OCI-M1 (cell line): ENCODE measurements at regions not wholly inside any gene's neighbourhood (a gene's known extent, or its start where the extent isn't known, plus 50 kb on each side); places are given as distances from the start of the nearest gene placed in this dataset.
"Not testable (repeated sequence)": the region's sequence is repeated elsewhere in the genome, so short reads cannot be mapped to it uniquely, and the experiment has no call there.

Experiments
- DNase-seq: peaks from one replicate; lab custom pipeline; 2025; lab: John Stamatoyannopoulos, UW

DNA sequence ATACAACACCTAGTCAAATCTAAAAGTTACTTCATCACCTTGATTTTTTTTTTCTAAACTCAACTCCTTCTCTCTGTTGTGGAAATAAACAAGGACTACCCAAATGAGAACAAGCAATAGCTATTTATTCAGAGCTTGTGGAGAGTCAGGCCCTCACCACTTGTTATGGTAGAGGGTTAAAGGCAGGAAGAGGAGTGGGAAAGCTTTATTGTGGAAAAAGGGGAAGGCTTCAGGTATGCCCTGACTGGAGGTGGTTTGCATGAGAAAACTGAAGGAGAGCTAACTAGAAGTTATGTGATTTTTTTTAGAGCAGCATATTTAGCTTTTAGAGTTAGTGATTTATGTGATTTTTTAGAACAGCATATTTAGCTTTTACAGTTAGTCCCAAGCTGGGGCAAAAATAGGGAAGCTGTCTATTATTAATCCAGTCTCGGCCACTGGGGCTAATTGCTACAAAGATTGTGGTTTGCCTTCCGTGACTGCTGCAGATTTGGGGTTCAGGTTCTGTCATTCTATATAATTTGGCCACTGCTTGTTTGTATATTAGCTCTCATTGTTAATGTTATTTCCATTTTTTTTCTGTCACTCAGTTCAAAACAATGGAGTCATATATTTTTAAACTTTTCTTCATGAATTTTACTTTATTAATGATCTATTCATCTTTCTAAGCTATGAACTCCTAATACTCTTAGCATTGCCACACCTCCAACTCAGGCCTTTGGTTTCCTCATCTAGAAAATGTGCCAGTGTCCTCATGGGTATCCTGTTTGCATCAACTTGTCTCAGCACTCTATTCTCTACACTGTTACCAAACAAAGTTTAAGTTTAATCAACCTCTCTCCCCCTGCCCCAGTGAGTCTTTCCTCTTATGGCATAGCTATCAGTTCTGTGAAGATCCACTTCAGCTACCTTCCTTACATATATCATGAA is 713.0 kb downstream of the BRINP3 start:
- DNase-seq: no peak

DNA sequence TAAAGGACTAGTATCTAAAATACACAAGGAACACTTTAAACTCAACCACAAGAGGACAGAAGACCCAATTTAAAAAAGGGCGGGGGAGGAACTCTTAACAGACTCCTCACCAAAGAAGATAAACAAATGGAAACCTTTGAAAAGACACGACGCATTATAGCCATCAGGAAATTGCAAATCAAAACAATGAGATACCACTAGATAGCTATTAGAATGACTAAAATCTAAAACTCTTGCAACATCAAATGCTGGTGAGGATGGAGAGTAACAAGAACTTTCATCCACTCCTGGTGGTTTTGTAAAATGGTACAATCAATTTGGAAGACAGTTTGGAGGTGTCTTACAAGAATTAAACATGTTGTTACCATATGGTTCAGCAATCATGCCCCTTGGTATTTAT is 708.2 kb downstream of the BRINP3 start:
- DNase-seq: no peak

DNA sequence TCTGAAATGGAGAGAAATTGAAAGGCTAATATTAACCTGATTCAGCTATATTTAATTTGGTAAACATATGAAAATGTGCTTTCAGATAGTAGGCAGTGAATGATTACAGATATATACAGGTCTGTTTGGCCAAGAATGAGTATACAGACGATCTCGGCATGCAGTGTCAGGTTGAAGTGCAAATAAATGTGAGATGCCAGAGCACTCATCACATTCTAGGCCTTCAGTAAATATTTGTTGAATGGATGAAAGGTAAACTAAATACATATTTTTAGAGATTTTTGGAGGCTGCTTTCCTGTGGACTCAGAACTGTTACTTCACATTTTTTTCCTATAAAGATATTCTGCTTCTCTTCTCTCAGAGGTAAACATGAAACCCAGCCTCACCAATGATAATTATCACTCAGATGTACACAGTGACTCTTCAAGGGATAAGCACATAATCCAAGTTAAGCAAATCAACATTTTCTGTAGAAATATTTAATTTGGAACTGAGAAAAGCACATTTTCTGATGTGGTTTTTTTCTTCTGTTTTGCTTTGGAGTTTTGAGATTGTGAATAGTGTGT is 702.9 kb downstream of the BRINP3 start:
- no peak for DNase-seq

DNA sequence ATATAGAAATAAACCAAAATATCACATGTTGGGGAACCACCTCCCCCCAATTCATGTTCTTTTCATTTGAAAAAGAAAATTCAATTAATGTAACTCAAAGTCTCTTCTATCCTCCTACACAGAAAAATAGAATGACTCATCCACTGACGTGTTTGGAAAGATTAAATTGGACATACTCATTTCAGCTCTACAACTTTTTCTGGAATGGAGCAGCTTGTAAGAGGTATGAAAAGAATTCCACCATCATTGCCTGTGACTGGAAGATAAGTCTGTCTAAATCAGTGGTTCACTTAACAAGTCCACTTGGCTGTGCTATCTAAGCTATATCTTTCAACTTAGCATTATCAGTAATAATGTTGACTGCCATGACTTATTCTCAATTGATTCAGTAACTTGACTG is 702.3 kb downstream of the BRINP3 start:
- peak; percentile 55 for DNase-seq

DNA sequence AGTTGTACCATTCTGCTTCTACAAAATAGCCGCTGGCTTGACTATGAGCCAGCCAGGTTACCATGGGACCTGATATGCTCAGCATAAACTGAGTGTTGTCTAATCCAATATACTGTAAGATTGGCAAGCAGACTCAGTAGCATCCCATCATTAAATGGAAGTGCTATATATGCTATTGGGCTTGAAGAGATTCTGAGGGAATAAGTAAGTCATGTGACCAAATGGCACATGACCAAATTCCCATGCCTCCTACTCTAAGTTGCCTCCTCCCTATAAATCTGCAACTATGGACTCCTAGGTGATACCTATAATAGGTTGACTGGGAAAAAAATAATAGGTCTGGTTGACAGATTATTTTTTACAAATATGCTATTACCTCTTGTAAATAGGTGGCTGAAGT is 698.6 kb downstream of the BRINP3 start:
- no peak for DNase-seq

DNA sequence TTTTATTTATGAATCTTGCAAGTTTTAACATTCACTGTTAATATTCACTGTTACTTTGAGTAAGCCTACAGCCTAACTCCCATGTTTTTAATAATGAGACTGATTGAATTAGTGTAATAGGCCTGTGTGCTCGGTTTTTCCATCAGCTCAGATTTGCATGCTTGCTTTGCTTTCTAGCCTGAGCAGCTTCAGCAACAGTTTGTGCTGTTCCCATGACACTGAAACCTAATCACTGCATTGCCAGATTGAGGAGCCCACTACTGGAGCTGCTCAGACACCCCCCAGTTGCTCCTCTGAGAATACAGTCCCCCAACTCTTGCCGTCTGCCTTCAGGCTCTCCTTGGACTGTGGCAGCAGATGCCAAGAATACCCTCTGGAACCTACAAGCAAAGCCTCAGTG is 695.4 kb downstream of the BRINP3 start:
- no peak for DNase-seq

DNA sequence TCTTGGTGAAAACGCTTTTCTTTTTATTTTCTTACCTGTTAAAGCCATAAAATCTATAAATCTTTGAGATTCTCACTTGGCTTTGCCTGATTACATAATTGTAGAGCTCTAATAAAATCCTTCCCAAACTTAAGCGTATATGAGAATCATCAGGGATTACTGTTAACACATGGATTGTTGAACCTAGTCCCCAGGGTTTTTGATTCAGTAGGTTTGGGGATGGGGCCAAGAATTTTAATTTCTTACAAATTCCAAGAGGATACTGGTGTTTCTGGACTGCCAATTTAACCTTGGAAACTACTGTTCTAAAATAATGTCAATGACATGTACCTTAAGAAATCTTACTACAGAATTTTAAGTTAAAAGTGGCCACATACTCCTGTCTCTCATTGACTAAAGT is 694.2 kb downstream of the BRINP3 start:
- no peak for DNase-seq

DNA sequence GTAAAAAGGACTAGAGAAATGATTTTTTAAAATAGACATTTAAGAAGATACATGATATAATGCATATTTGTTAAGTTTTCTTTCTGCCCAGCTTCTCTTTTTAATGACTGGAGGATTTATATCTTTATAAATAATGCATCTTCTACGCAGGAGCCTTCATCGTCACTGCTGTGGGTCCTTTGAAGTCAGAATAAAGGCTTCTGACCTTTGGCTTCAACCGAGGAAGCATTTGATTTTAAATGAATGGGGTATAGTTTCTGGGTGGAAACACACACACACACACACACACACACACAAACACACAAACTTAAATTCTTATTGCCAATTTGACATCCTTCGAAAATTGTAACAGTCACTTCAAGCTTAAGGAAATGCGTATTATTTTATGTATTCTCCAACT is 690.9 kb downstream of the BRINP3 start:
- no peak for DNase-seq

DNA sequence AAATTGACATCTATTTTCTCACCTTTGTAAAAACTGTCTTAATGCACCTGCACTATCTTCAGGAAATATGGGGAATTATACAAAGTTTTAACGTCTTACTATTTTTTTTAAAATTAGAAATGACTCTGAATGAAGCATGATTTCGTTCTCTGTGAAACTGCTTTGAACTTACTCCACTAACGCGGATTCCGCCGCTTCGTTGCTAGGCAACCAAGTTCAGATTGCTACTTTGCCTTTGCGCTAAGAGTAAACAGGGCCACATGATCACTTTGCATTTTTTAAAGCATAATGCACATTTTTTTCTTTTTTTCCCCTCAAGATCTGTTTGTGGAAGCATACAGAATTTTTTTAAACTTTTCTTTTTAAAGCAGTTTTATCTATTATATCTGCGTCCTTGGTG is 690.5 kb downstream of the BRINP3 start:
- no peak for DNase-seq

DNA sequence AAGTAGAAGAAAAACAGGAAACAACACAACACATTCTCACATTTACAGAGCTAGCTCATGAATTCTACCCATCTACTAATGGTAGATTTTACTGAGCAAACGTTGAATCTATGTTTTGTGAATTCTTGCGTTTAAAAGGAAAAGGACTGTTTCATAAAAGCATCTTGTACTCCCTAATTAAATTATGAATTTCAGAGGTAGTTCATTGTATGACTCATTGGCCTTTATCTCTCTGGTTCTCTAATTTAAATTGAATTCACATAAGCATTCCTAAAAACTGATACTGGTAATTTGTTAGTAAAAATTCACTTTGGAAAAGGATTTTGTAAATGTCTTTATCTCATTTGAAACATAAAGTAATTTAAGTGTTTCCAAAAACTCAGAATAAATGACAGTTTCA is 687.3 kb downstream of the BRINP3 start:
- no peak for DNase-seq

DNA sequence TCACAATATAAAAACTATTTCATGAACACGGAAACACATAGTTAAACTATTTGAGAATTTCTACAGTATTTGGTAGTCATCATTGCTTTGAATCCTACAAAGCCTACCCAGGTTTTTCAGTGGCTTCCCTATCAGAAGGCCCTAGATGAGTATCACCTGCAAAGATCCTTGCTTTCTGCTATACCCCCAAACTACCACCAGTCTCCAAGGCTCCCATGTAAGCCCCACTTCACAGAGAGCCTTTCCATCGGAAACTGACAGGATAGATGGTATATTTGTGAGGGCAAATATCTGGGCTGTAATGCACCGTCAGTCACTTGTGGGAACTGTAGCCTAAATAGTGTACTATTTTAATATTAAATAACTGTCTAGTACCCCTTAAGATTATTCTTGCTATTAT is 674.3 kb downstream of the BRINP3 start:
- DNase-seq: no peak

DNA sequence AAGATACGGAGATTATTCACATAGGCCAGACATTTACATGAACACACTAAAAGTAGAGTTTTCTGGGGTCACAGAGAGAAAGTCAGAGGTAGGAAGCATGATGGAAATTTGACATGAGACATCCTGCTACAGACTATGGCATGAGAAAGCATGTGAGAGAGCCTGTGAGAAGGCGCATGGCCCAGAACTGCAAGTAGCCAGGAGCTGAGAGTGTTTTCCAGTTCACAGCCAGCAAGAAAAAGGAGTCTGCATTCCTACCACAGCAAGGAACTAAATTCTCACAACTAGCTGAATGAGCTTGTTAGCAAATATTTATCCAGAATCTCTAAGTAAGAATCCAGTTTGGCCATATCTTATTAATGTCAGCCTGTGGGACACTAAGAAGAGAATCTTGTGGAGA is 673.3 kb downstream of the BRINP3 start:
- DNase-seq: no peak

DNA sequence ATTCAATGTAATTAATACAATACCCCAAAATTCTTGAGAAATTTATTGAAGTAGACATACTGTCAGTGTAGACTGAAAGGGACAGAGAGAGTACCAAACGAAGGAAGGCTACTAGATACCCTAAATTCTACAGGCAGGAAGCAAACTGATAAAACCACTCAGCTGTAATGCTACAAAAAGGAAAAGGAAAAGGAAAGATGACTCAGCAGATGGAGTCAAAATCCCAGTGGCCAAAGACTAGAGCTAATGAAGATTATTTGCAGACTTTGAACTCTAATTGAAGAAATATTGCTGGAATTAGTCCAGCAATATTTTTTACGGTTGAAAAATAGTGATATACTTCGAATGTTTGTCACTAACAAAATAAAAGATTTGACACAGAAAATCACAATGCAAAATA is 671.9 kb downstream of the BRINP3 start:
- no peak for DNase-seq

DNA sequence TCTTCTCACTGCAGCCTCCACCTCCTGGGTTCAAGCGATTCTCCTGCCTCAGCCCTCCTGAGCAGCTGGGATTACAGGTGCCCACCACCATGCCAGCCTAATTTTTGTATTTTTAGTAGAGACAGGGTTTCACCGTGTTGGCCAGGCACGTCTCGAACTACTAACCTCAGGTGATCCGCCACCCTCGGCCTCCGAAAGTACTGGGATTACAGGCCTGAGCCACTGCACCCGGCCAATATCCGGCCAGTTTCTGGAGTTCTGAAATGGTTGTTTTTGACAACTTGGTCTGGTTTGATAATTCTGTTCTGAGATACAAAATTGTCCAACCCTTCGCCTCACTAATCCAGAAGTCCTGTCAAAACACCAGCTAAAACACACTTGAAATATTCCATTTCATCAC is 667.0 kb downstream of the BRINP3 start:
- not testable (repeated sequence) for DNase-seq

DNA sequence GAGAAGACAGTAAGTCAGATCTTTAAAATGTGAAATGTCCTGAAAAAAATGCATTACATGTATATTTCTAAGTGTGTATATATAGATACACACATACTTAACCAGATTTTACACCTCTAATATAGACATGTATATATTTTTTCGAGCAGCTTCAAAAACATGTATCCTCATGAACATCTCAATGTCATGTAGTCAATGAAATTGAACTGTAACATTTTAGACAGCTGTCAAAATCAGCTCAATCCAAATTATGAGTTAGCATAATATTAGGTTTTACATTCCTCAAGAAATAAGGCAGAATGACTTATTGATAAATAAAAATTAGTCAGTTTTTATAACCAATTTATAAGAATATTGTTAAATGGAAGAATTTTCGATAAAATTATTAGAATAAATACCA is 665.7 kb downstream of the BRINP3 start:
- no peak for DNase-seq

DNA sequence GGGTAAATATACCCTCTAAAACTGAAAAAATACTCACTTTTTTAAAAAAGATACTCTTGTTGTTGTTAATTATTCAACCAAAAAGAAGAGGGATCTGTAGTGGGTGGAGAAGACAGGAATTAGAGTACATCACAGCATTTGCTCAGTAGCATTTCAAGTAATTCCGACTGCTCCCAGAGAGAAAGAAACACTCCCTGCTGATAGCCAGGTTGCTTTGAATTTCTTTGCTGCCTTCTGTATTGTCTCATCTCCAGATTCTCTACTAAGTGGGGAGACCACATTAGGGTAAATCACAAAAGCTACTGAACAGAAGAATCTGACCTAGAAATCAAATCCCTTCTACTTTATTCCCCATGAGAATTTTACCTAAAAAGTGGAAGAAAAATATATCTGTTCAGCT is 661.1 kb downstream of the BRINP3 start:
- no peak for DNase-seq

DNA sequence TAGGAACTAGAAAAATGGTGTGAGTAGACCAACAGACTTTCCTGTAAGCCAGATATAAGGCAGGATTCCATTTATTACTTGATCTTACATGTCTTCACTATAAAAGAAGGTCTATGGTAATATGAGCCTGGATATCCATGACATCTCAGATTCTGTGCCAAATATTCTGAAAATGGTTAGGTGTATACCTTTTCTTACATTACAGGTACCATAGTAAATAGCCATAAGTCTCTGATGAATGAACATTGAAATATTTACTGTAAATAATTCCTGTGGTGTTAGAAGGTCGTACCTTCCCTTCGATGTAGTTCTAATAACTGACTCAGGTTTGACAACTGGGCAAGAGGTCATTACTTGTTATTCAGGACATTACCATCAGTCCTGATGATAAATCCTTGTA is 657.9 kb downstream of the BRINP3 start:
- DNase-seq: no peak

DNA sequence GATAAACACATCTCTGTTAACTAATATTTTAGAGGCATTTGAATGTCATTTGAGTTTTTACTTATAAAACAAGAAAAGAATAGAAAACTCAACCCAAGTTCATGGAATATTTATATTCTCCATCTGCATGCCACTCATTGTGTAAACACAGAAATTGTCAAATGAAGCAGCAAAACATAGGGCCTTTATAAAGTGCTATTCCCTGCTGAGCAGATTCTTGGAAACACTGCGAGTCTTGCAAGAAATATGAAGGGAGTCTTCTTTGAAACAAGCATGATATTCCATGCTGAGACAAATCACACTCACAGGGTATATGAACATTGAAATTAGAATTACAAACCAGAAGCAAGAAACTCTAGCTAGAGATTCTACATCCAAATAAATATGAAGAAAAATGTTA is 655.8 kb downstream of the BRINP3 start:
- no peak for DNase-seq

DNA sequence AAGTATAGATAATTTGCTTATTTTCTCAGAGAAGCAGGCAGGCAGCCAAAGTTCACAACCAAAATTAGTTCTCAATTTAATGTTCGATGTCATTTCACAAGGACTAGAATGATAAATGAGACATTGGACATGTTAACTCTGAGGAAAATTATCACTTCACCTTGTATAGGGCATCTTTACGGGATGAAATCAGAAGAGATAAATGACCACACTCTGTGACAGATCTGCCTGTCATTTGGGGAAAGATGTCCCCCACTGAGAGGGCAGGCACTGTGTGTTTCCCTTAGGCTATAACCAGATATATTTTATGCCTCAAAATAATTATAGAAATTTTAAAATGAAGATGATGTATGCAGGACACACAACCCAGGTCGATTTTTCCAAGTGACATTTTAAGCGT is 642.9 kb downstream of the BRINP3 start:
- DNase-seq: no peak

DNA sequence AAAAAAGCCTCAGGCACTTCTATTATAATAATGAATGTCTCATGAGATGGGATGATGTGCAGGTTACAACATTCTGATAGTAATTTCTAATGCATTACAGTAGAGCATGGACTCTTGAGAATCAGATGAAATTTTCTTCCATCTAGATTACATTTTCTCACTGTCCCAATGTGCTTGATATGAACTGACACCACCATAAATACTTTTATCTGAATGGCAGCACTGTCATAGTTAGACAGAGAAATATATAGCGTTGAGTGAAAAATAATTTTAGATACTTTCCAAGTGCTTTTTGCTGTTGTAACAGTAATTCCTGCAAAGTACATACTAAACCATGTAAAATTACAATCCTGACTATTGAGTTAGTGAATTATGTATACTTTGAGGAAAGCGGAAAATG is 630.1 kb downstream of the BRINP3 start:
- no peak for DNase-seq

DNA sequence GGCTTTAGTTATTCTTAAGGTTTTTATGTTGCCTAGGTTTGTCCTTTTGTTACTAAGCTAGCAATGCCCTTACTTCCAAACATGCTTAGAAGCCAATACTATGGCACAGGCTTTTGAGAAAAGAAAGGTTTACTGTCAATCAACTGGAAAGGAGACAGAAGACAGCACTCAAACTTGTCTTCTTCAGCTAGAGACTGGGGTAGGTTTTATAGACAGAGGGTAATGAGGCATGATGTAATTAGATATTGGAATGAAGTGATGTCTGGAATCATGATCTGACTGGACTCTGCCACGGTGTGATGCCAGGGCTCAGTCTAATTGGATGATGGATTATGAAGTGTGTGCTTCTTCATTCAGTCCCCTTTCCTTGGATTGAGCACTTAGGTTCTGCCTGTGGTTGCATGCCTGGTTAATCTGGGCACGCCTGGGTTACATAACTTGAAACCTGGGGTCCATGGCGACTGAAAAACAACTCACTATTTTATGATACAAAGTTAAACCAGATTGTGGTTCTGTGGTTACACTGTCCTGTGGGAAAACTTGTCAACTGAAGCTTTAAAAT is 625.8 kb downstream of the BRINP3 start:
- peak; percentile 29 for DNase-seq

DNA sequence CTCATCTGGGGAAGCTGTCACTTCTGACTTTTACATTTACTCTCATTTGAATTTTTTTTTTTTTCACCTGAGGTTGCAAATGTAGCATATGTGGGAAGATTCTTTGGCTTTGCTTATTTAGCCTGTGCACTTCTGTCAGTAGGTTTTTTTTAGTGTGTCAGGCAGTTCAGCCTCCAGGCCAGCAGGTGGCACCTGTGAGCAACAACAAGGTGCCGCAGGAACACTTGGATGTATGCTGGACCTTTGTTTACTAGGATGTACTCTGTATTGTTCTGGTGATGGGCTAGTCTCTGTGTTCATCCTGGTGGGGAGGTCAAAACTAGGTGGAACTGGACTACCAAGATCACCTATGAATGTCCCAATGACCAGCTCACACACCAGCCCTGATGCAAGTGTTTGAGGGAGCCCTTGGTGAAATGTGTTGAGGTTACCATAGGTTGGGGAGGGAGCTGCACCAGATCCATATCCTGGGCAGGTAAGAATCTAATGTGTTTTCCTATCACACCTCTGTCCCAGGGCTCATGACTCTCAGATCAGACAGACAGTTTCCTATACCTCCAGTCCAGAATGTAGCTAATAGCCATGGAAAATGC is 618.2 kb downstream of the BRINP3 start:
- DNase-seq: peak; percentile 75

DNA sequence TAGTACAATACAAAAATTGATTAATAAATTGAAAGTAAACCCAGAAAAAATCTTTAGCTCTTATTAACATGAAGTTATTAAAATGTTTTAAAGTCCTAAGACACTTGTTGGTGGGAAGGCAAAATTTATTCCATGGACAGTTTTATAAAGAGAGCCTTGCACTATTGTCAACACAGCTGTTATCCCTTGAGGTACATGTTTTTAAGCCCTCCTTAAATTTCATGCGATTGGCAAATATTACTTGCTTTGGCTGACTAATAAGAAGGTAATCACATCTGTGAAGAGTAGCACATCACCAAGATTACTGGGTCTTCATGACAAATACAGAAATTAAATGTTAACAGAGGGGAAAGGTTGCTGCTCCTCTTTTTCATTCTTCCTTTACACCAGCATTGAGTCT is 611.1 kb downstream of the BRINP3 start:
- DNase-seq: no peak
